NT2/D1 (cell line): ENCODE measurements at regions not wholly inside any gene's neighbourhood (a gene's known extent, or its start where the extent isn't known, plus 50 kb on each side); places are given as distances from the start of the nearest gene placed in this dataset.
"Not testable (repeated sequence)": the region's sequence is repeated elsewhere in the genome, so short reads cannot be mapped to it uniquely, and the experiment has no call there.

Experiments used
- DNase-seq: peaks from one replicate; pipeline ENCODE4 v3.0.0-alpha.2; 2011; ENCODE audit warnings: low read depth, low spot score
- H3K27me3 ChIP-seq: 2 replicates; pipeline ENCODE4 v1.6.0; 2011; ENCODE audit warnings: mild to moderate bottlenecking; ENCODE audit not compliant: insufficient read length, insufficient read depth
- H3K36me3 ChIP-seq: 2 replicates; pipeline ENCODE4 v1.6.1; 2011; ENCODE audit warnings: mild to moderate bottlenecking, low read length, mixed read lengths; ENCODE audit not compliant: insufficient read depth, insufficient read length
- H3K4me1 ChIP-seq: 2 replicates; pipeline ENCODE4 v1.5.1; 2011; ENCODE audit not compliant: insufficient read depth, insufficient read length
- H3K4me3 ChIP-seq: 2 replicates; pipeline ENCODE4 v1.5.1; 2011; ENCODE audit warnings: low read depth; ENCODE audit not compliant: insufficient read length
- H3K9ac ChIP-seq: 2 replicates; pipeline ENCODE4 v1.6.0; 2011; ENCODE audit warnings: low read depth; ENCODE audit not compliant: insufficient read length
- H3K9me3 ChIP-seq: 2 replicates; pipeline ENCODE4 v1.5.1; 2011; ENCODE audit warnings: mild to moderate bottlenecking, low read length; ENCODE audit not compliant: insufficient read depth
- SUZ12 ChIP-seq: IDR thresholded peaks from 2 replicates; pipeline ENCODE4 v1.6.1; 2011; ENCODE audit not compliant: insufficient read length, insufficient read depth; ENCODE audit errors: extremely low read depth
- YY1 ChIP-seq: IDR thresholded peaks from 2 replicates; pipeline ENCODE4 v1.6.1; 2011; ENCODE audit not compliant: insufficient read length, insufficient read depth
- ZNF274 ChIP-seq: IDR thresholded peaks from 2 replicates; pipeline ENCODE4 v1.6.1; 2011; ENCODE audit warnings: mild to moderate bottlenecking, low read depth, low read length

GRCh38 chr2:142521492-142521891 is 356.0 kb upstream of the KYNU start:
- TF ChIP-seq YY1 (no peak), ZNF274 (no peak), SUZ12 (no peak)

GRCh38 chr2:142515493-142515892 is 362.0 kb upstream of the KYNU start:
- H3K27me3 ChIP-seq = no peaks in the 10 kb centered on the region
- H3K9ac ChIP-seq = no peak overlapping the region
- no peak for DNase-seq
- no peak overlapping the region for H3K4me3 ChIP-seq
- no peaks in the 10 kb centered on the region for H3K36me3 ChIP-seq
- H3K9me3 ChIP-seq = no peaks in the 10 kb centered on the region
- H3K4me1 ChIP-seq = no peaks in the 10 kb centered on the region
- no peak for TF ChIP-seq ZNF274
- TF ChIP-seq SUZ12 = no peak
- no peak for TF ChIP-seq YY1

More at GRCh38 chr2:142521492-142521891, 356.0 kb upstream of the KYNU start:
- H3K9ac ChIP-seq = no peak overlapping the region
- no peaks in the 10 kb centered on the region for H3K36me3 ChIP-seq
- H3K4me3 ChIP-seq = no peak overlapping the region
- DNase-seq = no peak
- H3K4me1 ChIP-seq = no peaks in the 10 kb centered on the region
- H3K27me3 ChIP-seq = no peaks in the 10 kb centered on the region
- H3K9me3 ChIP-seq = no peaks in the 10 kb centered on the region

GRCh38 chr2:142509401-142509800 is 368.1 kb upstream of the KYNU start:
- no peaks in the 10 kb centered on the region for H3K27me3 ChIP-seq
- H3K4me1 ChIP-seq = no peaks in the 10 kb centered on the region
- no peak for TF ChIP-seq SUZ12
- no peak for TF ChIP-seq YY1
- no peak for TF ChIP-seq ZNF274
- H3K4me3 ChIP-seq = no peak overlapping the region
- H3K36me3 ChIP-seq = no peaks in the 10 kb centered on the region
- no peak for DNase-seq
- no peak overlapping the region for H3K9ac ChIP-seq
- no peaks in the 10 kb centered on the region for H3K9me3 ChIP-seq

- H3K4me1 ChIP-seq = no peaks in the 10 kb centered on the region
- no peaks in the 10 kb centered on the region for H3K27me3 ChIP-seq
- H3K4me3 ChIP-seq = no peak overlapping the region
- H3K9me3 ChIP-seq = no peaks in the 10 kb centered on the region
- no peak for DNase-seq
- TF ChIP-seq YY1 = no peak
- no peak for TF ChIP-seq ZNF274
- no peak overlapping the region for H3K9ac ChIP-seq
- H3K36me3 ChIP-seq = no peaks in the 10 kb centered on the region
Measured at GRCh38 chr2:142504754-142505153, 372.7 kb upstream of the KYNU start.

GRCh38 chr2:142502402-142502801 is 371.6 kb upstream of the LRP1B start:
- Histone ChIP-seq H3K9me3 (no peaks in the 10 kb centered on the region), H3K9ac (no peak overlapping the region), H3K4me1 (no peaks in the 10 kb centered on the region), H3K4me3 (no peak overlapping the region), H3K36me3 (no peaks in the 10 kb centered on the region), H3K27me3 (no peaks in the 10 kb centered on the region)
- no peak for TF ChIP-seq ZNF274
- TF ChIP-seq SUZ12 = no peak
- TF ChIP-seq YY1 = no peak
- DNase-seq = no peak

GRCh38 chr2:142495141-142495540 is 364.3 kb upstream of the LRP1B start:
- H3K27me3 ChIP-seq = no peaks in the 10 kb centered on the region
- no peak for TF ChIP-seq ZNF274
- TF ChIP-seq SUZ12 = no peak
- TF ChIP-seq YY1 = no peak

GRCh38 chr2:142489631-142490030 is 358.8 kb upstream of the LRP1B start:
- H3K27me3 ChIP-seq, H3K4me3 ChIP-seq: not testable (repeated sequence)

More at GRCh38 chr2:142495141-142495540, 364.3 kb upstream of the LRP1B start:
- Histone ChIP-seq H3K9ac (no peak overlapping the region), H3K9me3 (peaks cover 13% of the 10 kb centered on the region), H3K4me3 (no peak overlapping the region), H3K36me3 (no peaks in the 10 kb centered on the region), H3K4me1 (peaks cover 1% of the 10 kb centered on the region)
- DNase-seq = no peak

DNA sequence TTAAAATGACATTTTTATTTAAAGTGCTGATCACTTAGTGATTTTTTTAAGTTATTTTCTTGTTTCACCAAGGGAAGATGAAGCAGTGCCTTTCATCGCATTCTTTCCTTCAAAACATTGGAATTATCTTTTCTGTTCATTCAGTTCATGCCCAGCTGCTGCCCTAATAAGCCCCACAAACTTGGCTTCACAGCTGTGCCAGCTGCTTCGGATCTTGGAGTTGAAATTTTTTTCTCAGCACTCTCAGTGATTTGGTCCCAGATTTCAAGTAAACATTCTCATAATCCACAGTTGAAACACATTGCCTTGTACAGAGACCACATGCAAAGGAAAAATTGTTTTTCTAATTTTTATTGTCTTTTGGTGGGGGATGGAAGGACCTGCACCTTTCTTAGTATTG is 353.3 kb upstream of the LRP1B start:
- Histone ChIP-seq H3K4me1 (no peaks in the 10 kb centered on the region), H3K4me3 (no peak overlapping the region), H3K9ac (no peak overlapping the region), H3K9me3 (no peaks in the 10 kb centered on the region; the same call in 1 of the 2 replicates), H3K27me3 (no peaks in the 10 kb centered on the region), H3K36me3 (no peaks in the 10 kb centered on the region)
- no peak for DNase-seq
- TF ChIP-seq YY1 (no peak), SUZ12 (no peak)

More at GRCh38 chr2:142489631-142490030, 358.8 kb upstream of the LRP1B start:
- peaks cover 13% of the 10 kb centered on the region for H3K9me3 ChIP-seq
- not testable (repeated sequence) for H3K9ac ChIP-seq, H3K36me3 ChIP-seq, H3K4me1 ChIP-seq, DNase-seq
